ENCODE measurements at regions not wholly inside any gene's neighbourhood (a gene's known extent, or its start where the extent isn't known, plus 50 kb on each side); places are given as distances from the start of the nearest gene placed in this dataset.
"Not testable (repeated sequence)": the region's sequence is repeated elsewhere in the genome, so short reads cannot be mapped to it uniquely, and the experiment has no call there.

DNA sequence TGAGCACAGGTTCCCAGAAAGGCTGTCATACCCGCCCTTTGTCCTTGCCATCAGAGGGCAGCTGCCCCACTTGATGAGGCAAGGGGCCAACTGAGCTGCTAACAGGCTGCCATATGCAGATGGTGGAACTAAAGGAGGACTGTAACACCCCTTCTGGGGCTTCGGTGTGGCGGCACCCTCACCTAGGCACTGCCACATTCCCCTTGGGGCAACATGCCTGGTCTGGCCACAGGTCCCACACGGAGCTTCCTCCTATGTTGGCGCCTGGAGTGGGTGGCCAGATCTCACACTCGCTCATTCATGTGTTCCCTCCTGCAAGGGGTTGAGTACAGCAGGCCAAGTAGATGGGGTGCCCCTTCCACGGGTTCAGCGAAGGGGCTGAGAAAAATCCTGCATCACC, 777.4 kb upstream of the CHD1 start:
- no peak for DNase-seq

GRCh38 chr5:99702565-99702964, 773.8 kb upstream of the CHD1 start:
- no peak for DNase-seq

GRCh38 chr5:99694884-99695283, 766.1 kb upstream of the CHD1 start:
- DNase-seq: no peak

DNA sequence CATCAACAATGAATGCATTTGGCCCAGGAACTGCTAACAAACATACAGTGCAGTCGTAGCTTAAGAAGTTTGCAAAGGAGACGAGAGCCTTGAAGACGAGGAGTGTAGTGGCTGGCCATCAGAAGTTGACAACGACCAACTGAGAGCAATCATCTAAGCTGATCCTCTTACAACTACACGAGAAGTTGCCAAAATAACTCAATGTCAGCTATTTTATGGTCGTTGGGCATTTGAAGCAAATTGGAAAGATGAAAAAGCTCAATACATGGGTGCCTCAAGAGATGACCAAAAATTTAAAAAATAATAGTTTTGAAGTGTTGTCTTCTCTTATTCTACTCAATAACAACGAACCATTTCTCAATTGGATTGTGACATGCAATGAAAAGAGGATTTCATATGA, 757.7 kb upstream of the CHD1 start:
- DNase-seq: no peak

DNA sequence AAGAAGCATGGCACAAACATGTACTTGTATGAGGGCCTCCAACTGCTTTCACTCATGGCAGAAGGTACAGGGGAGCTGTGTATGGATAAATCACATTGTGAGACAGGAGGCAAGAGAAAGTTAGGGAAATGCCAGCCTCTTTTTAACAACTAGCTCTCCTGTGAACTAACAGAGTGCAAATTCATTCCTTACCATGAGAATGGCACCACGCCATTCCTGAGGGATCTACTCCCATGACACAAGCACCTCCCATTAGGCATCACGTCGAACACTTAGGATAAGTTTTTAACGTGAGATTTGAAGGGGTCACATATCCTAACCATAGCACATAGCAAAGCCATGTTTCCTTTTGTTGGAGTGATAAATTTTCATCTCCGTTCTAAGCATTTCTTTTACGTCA, 747.2 kb upstream of the CHD1 start:
- no peak for DNase-seq

DNA sequence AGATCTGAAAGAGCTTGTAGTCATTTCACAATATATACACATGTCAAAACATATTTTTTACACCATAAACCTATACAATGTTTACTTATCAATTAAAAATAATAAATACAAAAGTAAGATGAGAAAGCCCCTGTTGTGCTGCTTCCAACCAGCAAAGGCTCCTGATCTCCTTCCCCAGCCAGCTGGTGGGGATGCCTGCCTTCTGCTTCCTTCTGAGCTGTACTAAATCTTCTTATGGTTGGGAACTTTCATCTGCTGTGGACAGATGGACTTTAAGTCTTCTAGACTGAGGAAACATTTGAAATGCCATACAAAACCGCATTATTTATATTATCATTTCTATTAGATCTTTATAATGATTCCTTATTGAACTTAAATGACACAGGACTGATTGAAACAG, 745.3 kb upstream of the CHD1 start:
- no peak for DNase-seq

DNA sequence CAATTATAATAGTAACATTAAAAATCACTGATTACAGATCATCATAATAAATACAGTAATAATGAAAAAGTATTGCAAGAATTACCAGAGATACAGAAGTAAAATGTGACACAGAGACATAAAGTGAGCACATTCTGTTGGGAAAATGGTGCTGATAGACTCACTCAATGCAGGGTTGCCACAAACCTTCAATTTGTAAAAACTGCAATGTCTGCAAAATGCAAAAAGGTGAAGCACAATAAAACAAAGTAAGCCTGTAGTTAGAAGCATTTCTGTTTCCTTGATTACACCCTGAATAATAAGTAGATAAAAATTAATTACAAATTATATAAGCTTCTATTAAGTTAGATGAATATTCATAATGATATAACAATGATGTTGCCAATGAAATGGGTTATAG, 736.2 kb upstream of the CHD1 start:
- DNase-seq: no peak

GRCh38 chr5:99651298-99651697, 722.5 kb upstream of the CHD1 start:
- no peak for DNase-seq

DNA sequence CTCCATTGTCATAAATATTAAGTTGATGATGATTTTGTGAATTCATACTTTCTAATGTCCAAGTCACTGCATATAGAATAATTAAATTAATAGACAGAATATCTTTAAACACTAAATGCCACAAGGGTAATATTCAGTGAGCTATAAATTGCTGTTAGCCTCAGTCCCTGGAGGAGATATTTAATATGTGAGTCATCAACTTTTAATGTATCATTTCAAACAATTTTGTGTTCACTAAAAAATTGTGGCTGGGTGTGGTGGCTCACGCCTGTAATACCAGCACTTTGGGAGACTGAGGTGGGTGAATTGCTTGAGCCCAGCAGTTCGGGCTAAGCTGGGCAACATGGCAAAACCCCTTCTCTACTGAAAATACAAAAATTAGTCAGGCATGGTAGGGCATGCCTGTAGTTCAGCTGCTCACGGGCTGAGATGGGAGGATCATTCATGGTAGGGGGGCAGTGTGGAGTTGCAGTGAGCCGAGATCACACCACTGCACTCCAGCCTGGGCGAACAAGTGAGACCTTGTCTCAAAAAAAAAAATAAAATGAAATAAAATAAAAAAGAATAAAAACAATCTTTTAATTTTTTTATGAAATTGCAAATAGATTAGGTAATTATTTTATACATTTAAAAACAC, 717.3 kb upstream of the CHD1 start:
- DNase-seq: no peak

GRCh38 chr5:99644822-99645221, 716.0 kb upstream of the CHD1 start:
- DNase-seq: no peak

GRCh38 chr5:99640646-99641045, 711.8 kb upstream of the CHD1 start:
- no peak for DNase-seq

GRCh38 chr5:99639905-99640304, 711.1 kb upstream of the CHD1 start:
- DNase-seq: no peak

DNA sequence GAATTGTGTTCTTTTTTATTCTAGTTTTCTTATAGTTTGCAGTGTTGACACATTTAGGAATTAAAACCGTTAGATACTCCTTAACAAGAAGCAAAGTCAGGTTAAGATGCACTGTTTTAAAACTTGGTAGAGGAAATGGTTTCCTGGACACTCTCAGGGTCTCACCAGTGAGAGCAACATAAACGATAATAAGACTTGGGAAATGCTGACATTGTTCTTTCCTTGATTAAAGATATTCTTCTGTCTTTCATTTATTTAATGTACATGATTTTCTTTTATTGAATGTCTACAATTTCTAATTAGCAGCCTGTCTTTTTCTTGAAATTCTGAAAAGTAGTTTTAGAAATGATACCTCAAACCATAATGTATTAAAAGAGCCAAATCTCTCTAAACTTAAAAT, 707.9 kb upstream of the CHD1 start:
- DNase-seq: no peak

DNA sequence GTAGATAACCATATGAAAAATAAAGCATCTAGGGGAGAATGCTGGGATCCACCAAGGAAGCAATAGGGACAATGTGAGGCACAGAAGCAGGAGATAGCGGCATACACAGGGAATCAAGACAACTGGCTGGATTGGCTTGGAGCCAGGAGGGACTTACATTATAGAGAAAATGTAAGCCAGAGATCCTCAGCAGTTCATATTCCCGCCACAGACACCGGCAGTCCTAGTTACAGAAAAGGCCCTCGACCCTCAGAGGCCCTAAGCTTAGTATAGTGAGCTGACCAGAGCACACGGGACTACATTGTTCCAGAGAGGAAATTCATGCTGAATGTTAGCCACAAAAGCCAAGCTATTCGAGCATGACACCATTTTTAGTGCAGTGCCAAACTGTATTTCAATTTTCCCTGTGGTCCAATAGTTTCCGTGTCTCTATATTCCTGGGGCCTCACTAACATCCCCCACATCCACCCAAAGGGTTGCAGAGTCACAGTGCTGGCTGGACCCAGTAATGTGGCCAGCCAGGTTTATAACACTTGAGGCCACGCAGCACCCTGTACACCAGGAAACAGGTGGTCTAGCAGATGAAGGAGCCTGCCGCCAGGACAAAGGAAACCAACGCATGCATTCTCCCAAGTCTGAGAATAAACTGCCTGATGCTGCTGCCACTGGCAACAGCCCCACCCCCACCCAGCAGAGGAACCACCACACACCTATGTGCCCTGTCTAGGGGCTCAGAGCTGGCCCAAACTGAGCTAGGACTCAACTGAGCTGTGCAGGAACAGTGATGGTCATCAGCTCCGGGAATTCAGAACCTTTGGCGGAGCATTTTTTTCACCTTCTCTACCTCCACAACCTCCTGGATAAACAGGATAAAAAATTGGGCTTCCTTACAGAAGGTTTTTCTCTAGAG, 693.2 kb upstream of the CHD1 start:
- no peak for DNase-seq

- no peak for DNase-seq
Measured at GRCh38 chr5:99617335-99617734, 688.5 kb upstream of the CHD1 start.

- DNase-seq: no peak
Measured at GRCh38 chr5:99614888-99615287, 686.1 kb upstream of the CHD1 start.

DNA sequence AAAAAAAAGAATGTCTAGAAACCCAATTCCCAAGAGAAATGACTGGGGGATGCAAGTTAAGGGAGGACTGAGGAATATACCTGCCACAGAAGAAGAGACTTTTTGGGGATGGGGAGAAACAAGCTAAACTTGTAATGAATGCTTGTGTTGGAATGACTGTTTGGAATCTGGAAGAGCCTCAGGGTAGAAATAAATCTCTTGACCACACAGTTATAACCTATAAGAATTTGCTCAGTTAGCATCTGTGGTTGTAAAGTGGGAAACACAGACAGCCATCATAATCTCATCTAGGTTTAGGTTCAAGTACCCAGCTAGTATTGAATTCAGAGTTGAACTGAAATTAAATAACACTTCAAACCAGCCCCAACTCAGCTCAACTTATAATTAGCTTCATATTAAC, 678.3 kb upstream of the CHD1 start:
- DNase-seq: no peak

- DNase-seq: no peak
Measured at GRCh38 chr5:99605904-99606303, 677.1 kb upstream of the CHD1 start.

DNA sequence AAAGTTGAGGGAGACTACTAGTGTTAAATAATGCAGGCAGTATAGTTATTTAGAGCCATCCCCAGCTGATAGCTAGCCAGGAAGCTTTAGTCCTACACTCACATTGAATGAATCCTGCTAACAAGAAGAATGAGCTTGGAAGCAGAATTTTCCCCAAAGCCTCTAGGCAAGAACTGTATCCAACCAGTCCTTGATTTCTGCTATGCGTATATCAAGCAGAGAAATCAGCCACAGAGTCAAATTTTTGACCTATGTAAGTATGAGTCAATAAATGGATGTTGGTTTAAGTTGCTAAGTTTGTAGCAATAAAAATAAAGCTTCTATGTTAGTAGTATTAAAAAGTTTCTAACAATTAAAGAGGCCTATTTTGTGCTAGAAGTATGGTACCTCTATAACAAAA, 672.1 kb upstream of the CHD1 start:
- no peak for DNase-seq

DNA sequence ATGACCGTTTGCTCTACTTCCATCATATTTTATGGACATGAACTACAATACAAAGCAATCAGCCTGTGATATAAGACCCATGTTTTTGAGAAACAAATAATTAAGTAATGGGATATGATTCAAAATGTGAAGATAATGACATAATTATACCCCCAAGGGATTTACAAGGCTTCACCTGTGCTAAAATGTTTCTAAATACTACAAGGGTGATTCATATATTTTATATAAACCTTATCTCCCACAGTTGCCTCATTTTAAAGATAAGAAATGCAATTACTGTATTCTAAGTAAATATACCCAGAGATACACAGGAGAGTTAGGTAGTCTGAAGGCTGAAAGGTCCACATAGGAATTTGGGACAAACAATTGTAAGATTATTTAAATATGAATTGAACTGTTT, 662.0 kb upstream of the CHD1 start:
- no peak for DNase-seq

DNA sequence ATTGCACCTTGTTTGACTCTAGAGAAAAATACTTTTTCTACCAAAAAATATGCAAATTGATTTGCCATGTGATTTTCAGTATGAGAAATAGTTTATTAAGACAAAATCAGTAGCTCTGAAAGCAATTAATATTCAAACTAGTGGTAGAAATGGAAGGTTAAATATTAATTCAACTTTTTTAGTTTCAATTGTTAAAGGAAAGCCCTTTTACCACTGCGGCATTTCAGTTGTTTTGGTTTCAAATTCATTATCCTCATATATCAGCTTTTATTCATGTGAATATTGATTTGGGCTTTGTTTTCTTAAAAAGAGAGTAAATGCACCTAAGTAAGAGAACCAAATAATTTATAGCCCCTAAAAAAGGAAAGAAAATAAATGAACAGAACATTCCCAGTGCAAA, 660.6 kb upstream of the CHD1 start:
- no peak for DNase-seq

DNA sequence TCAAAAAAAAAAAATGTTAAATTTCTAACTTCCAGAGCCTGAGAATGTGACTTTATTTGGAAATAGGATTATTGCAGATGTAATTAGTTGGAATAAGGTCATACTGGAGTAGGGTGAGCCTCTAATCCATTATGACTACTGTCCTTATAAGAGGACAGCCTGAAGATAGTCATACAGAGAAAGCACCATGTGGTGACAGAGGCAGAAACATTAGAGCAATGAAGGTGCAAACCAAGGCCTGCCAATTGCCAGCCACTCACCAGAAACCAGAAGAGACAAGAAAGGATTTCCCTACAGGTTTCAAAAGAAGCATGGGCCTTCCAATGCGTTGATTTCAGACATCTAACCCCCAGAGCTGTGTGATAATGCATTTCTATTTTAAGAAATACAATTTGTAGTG, 659.2 kb upstream of the CHD1 start:
- no peak for DNase-seq

- DNase-seq: no peak
Measured at GRCh38 chr5:99586878-99587277, 658.1 kb upstream of the CHD1 start.

DNA sequence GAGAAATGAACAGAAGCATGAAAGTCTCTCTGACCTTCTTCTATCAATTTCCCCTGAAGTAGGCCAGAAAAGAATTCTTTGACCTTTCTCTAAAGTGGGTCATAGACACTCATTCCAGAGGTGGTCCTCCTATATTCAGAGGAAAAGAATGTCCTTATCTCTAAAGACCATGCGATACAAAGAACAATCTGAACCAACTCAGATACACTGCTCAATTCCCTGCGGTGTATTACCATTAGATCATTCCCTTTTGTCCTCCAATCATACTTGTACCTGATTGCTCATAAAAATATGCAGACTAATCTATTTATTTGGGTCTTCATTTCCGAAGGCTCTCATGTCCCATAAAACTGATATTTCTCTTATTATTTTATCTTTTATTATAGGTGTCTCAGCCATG, 652.4 kb upstream of the CHD1 start:
- DNase-seq: not testable (repeated sequence)
